Tibial nerve (tissue), 4 donors: ENCODE measurements at regions not wholly inside any gene's neighbourhood (a gene's known extent, or its start where the extent isn't known, plus 50 kb on each side); places are given as distances from the start of the nearest gene placed in this dataset.

Experiments used
- DNase-seq, 2 donors: peaks; one replicate each; pipeline ENCODE4 v3.0.0-alpha.2; 2019; ENCODE audit warnings: low spot score in 2 of 2
- H3K27ac ChIP-seq, 4 donors: fragments of 200-600 bp; sonication (generic) in 3 of 4; one replicate each; pipeline ENCODE4 v1.5.1; 2017 to 2019; ENCODE audit warnings: mild to moderate bottlenecking in 1 of 4
- H3K27me3 ChIP-seq, 2 donors: fragments of 200-600 bp; sonication (generic) in 1 of 2; one replicate each; pipeline versions ENCODE4 v1.5.1 to v1.6.0; 2017 to 2019
- H3K36me3 ChIP-seq, 3 donors: fragments of 200-600 bp; sonication (generic); one replicate each; pipeline ENCODE4 v1.5.1; 2018 to 2019
- H3K4me1 ChIP-seq, 4 donors: fragments of 200-600 bp; sonication (generic) in 3 of 4; one replicate each; pipeline ENCODE4 v1.5.1; 2017 to 2019
- H3K4me3 ChIP-seq, 4 donors: fragments of 200-600 bp; sonication (generic) in 3 of 4; one replicate each; pipeline ENCODE4 v1.5.1; 2017 to 2019; ENCODE audit warnings: mild to moderate bottlenecking in 1 of 4, moderate library complexity in 1 of 4
- H3K9me3 ChIP-seq, 4 donors: fragments of 200-600 bp; sonication (generic) in 3 of 4; one replicate each; pipeline ENCODE4 v1.5.1; 2017 to 2019
- CTCF ChIP-seq, 5 experiments: fragments of 200-600 bp in 3 of 5; fragments of 450-650 bp in 2 of 5; sonication (generic) in 3 of 5; IDR thresholded peaks; one replicate each; pipeline ENCODE4 v1.5.1; 2016 to 2019; ENCODE audit warnings: antibody characterized with exemption in 5 of 5, mild to moderate bottlenecking in 3 of 5, moderate library complexity in 2 of 5
- EP300 ChIP-seq, 2 donors: sonication (generic); formaldehyde crosslinking; IDR thresholded peaks; one replicate each; pipeline ENCODE4 v1.6.1; 2017; ENCODE audit warnings: antibody characterized with exemption in 2 of 2, mild to moderate bottlenecking in 1 of 2
- POLR2A ChIP-seq, 2 donors: fragments of 450-650 bp; IDR thresholded peaks; one replicate each; pipeline ENCODE4 v1.6.1; 2017; ENCODE audit warnings: antibody characterized with exemption in 2 of 2, mild to moderate bottlenecking in 2 of 2, moderate library complexity in 2 of 2
- WGBS, 2 donors: methylation state at CpG; one replicate each; pipeline ENCODE4 v1.1.5; 2018; 5-methylcytosine and 5-hydroxymethylcytosine counted together

- no peaks in the 10 kb centered on the region for H3K9me3 ChIP-seq
- no peak for DNase-seq
- H3K4me1 ChIP-seq: no peaks in the 10 kb centered on the region
- H3K27me3 ChIP-seq: no peaks in the 10 kb centered on the region
- H3K27ac ChIP-seq: no peak overlapping the region
- WGBS, 2 donors: 32 to 40% methylated on average over 1 of the region's 1 CpG
- TF ChIP-seq EP300 (IDR thresholded peaks at IDR 0.05) (no peak), CTCF (IDR thresholded peaks at IDR 0.05) (no peak), POLR2A (IDR thresholded peaks at IDR 0.05) (no peak)
- H3K36me3 ChIP-seq: no peaks in the 10 kb centered on the region
- H3K4me3 ChIP-seq: no peak overlapping the region
These were observed 1560.4 kb downstream of the AMY1C start for GRCh38 chr1:105310063-105310462.

GRCh38 chr1:105317976-105318375 lies 1568.3 kb downstream of the AMY1C start:
- DNase-seq: no peak
- no peak for TF ChIP-seq CTCF (IDR thresholded peaks at IDR 0.05)
- TF ChIP-seq EP300 (IDR thresholded peaks at IDR 0.05): no peak
- WGBS, 2 donors: 87 to 91% methylated on average over 3 of the region's 3 CpGs
- H3K4me3 ChIP-seq: no peak overlapping the region
- H3K4me1 ChIP-seq: no peaks in the 10 kb centered on the region
- H3K27ac ChIP-seq: no peak overlapping the region
- H3K27me3 ChIP-seq: no peaks in the 10 kb centered on the region
- H3K36me3 ChIP-seq: no peaks in the 10 kb centered on the region
- peaks cover 0 to 9% (median 2%) of the 10 kb centered on the region in 4 donors for H3K9me3 ChIP-seq

GRCh38 chr1:105326886-105327285 lies 1577.2 kb downstream of the AMY1C start:
- H3K27ac ChIP-seq: no peak overlapping the region
- H3K9me3 ChIP-seq: no peaks in the 10 kb centered on the region
- no peak overlapping the region for H3K4me3 ChIP-seq
- H3K4me1 ChIP-seq: no peaks in the 10 kb centered on the region
- 38 to 42% methylated on average over 1 of the region's 1 CpG for WGBS, 2 donors
- DNase-seq: no peak
- TF ChIP-seq POLR2A (IDR thresholded peaks at IDR 0.05): no peak
- no peak for TF ChIP-seq CTCF (IDR thresholded peaks at IDR 0.05)
- no peak for TF ChIP-seq EP300 (IDR thresholded peaks at IDR 0.05)
- no peaks in the 10 kb centered on the region for H3K36me3 ChIP-seq
- no peaks in the 10 kb centered on the region for H3K27me3 ChIP-seq

- no peak for DNase-seq
- Histone ChIP-seq H3K4me3 (no peak overlapping the region), H3K27ac (no peak overlapping the region), H3K9me3 (peaks cover 0 to 7% (median 0%) of the 10 kb centered on the region in 4 donors), H3K27me3 (no peaks in the 10 kb centered on the region), H3K36me3 (no peaks in the 10 kb centered on the region), H3K4me1 (no peaks in the 10 kb centered on the region)
- TF ChIP-seq EP300 (IDR thresholded peaks at IDR 0.05): no peak
- TF ChIP-seq CTCF (IDR thresholded peaks at IDR 0.05): no peak
- no peak for TF ChIP-seq POLR2A (IDR thresholded peaks at IDR 0.05)
These were observed 1587.7 kb downstream of the AMY1C start for GRCh38 chr1:105337420-105337819.

GRCh38 chr1:105343317-105343716 lies 1593.6 kb downstream of the AMY1C start:
- H3K27ac ChIP-seq: no peak overlapping the region
- H3K9me3 ChIP-seq: peaks cover 0 to 11% (median 3%) of the 10 kb centered on the region in 4 donors
- TF ChIP-seq CTCF (IDR thresholded peaks at IDR 0.05) (no peak), POLR2A (IDR thresholded peaks at IDR 0.05) (no peak), EP300 (IDR thresholded peaks at IDR 0.05) (no peak)
- 85 to 91% methylated on average over 2 of the region's 2 CpGs for WGBS, 2 donors
- no peaks in the 10 kb centered on the region for H3K4me1 ChIP-seq
- H3K4me3 ChIP-seq: no peak overlapping the region
- DNase-seq: no peak
- no peaks in the 10 kb centered on the region for H3K27me3 ChIP-seq
- no peaks in the 10 kb centered on the region for H3K36me3 ChIP-seq
